ENCODE measurements at regions not wholly inside any gene's neighbourhood (a gene's known extent, or its start where the extent isn't known, plus 50 kb on each side); places are given as distances from the start of the nearest gene placed in this dataset.

- in situ Hi-C loops (cut with HindIII; ENCODE audit: low sequenced_read_pairs): loop anchor here (5.0 kb wide), 2 partner anchors 50 to 75 kb away; no protein-coding TSS in a partner anchor
Measured at GRCh38 chr10:113356794-113357680, 195.8 kb upstream of the HABP2 start.

GRCh38 chr10:113357681-113358300 lies 195.1 kb upstream of the HABP2 start:
- in situ Hi-C loops (cut with HindIII; ENCODE audit: low sequenced_read_pairs): loop anchor here (5.0 kb wide), 2 partner anchors 50 to 75 kb away; no protein-coding TSS in a partner anchor

- in situ Hi-C loops (cut with HindIII; ENCODE audit: low sequenced_read_pairs): loop anchor here (5.0 kb wide), 2 partner anchors 52 to 73 kb away; no protein-coding TSS in a partner anchor
Measured at GRCh38 chr10:113359655-113360054, 193.2 kb upstream of the HABP2 start.

- in situ Hi-C loops (cut with HindIII; ENCODE audit: low sequenced_read_pairs): no loop called here
Measured at GRCh38 chr10:113360870-113361269, 192.0 kb upstream of the HABP2 start.

- in situ Hi-C loops (cut with HindIII; ENCODE audit: low sequenced_read_pairs): no loop called here
Measured at GRCh38 chr10:113362645-113363091, 190.2 kb upstream of the HABP2 start.

- in situ Hi-C loops (cut with HindIII; ENCODE audit: low sequenced_read_pairs): no loop called here
Measured at GRCh38 chr10:113364227-113364626, 188.6 kb upstream of the HABP2 start.

- in situ Hi-C loops (cut with HindIII; ENCODE audit: low sequenced_read_pairs): no loop called here
Measured at GRCh38 chr10:113368666-113369364, 184.0 kb upstream of the HABP2 start.

- in situ Hi-C loops (cut with HindIII; ENCODE audit: low sequenced_read_pairs): no loop called here
Measured at GRCh38 chr10:113369365-113369694, 183.5 kb upstream of the HABP2 start.

GRCh38 chr10:113376428-113376827 lies 176.4 kb upstream of the HABP2 start:
- in situ Hi-C loops (cut with HindIII; ENCODE audit: low sequenced_read_pairs): loop anchor here (5.0 kb wide), 1 partner anchor 239 kb away; no protein-coding TSS in a partner anchor

GRCh38 chr10:113379091-113379490 lies 173.8 kb upstream of the HABP2 start:
- in situ Hi-C loops (cut with HindIII; ENCODE audit: low sequenced_read_pairs): loop anchor here (5.0 kb wide), 1 partner anchor 242 kb away; no protein-coding TSS in a partner anchor

- in situ Hi-C loops (cut with HindIII; ENCODE audit: low sequenced_read_pairs): no loop called here
Measured at GRCh38 chr10:113381416-113381815, 171.4 kb upstream of the HABP2 start.

- in situ Hi-C loops (cut with HindIII; ENCODE audit: low sequenced_read_pairs): no loop called here
Measured at GRCh38 chr10:113381981-113382509, 170.8 kb upstream of the HABP2 start.

GRCh38 chr10:113382691-113383090 lies 170.2 kb upstream of the HABP2 start:
- in situ Hi-C loops (cut with HindIII; ENCODE audit: low sequenced_read_pairs): no loop called here

- in situ Hi-C loops (cut with HindIII; ENCODE audit: low sequenced_read_pairs): no loop called here
Measured at GRCh38 chr10:113384181-113384580, 168.7 kb upstream of the HABP2 start.

GRCh38 chr10:113385021-113385999 lies 167.5 kb upstream of the HABP2 start:
- in situ Hi-C loops (cut with HindIII; ENCODE audit: low sequenced_read_pairs): no loop called here

GRCh38 chr10:113386005-113386404 lies 166.8 kb upstream of the HABP2 start:
- in situ Hi-C loops (cut with HindIII; ENCODE audit: low sequenced_read_pairs): no loop called here

GRCh38 chr10:113389969-113390368 lies 162.9 kb upstream of the HABP2 start:
- in situ Hi-C loops (cut with HindIII; ENCODE audit: low sequenced_read_pairs): no loop called here

- in situ Hi-C loops (cut with HindIII; ENCODE audit: low sequenced_read_pairs): no loop called here
Measured at GRCh38 chr10:113390896-113391295, 162.0 kb upstream of the HABP2 start.

- in situ Hi-C loops (cut with HindIII; ENCODE audit: low sequenced_read_pairs): no loop called here
Measured at GRCh38 chr10:113397047-113397446, 155.8 kb upstream of the HABP2 start.

- in situ Hi-C loops (cut with HindIII; ENCODE audit: low sequenced_read_pairs): no loop called here
Measured at GRCh38 chr10:113399065-113399464, 153.8 kb upstream of the HABP2 start.

Measured in endothelial cell of hepatic sinusoid (primary cell).